ENCODE measurements at regions not wholly inside any gene's neighbourhood (a gene's known extent, or its start where the extent isn't known, plus 50 kb on each side); places are given as distances from the start of the nearest gene placed in this dataset.
"Not testable (repeated sequence)": the region's sequence is repeated elsewhere in the genome, so short reads cannot be mapped to it uniquely, and the experiment has no call there.

GRCh38 chr2:235421618-235422017, 72.2 kb upstream of the AGAP1 start:
- no peak for DNase-seq (ENCODE audit: low read depth in 4 of 4, low spot score in 2 of 4)

DNA sequence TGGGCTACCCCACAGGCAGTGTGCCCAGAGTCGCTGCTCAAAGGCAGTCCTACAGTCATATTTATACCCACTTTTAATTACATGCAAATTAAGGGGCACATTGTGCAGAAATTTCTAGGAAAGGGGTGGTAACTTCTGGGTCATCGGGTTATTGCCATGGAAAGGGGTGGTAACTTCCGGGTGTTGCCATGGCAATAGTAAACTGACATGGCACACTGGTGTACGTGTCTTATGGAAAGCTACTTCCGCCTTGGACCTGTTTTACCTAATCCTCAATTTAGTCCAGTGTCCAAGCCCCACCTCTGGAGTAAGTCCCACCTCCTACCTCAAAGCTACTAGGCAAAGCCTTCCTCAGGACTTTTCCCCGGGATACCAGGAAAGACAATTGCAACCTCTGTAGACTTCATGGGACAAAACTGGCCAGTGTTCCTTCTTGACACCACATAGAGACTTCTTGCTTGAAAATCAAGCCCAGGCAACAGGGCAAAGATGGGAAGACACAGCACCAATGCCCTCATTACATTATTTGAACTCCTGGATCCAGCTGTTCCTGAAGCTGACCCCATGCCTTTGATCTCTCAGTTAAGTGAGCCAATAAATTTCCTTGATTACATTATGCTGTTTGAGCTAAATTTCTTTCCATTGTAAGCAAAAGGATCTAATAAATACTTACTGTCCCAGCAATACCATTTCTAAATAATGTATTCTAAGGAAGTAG, 63.3 kb upstream of the AGAP1 start:
- DNase-seq (ENCODE audit: low read depth in 4 of 4, low spot score in 2 of 4) = no peak

DNA sequence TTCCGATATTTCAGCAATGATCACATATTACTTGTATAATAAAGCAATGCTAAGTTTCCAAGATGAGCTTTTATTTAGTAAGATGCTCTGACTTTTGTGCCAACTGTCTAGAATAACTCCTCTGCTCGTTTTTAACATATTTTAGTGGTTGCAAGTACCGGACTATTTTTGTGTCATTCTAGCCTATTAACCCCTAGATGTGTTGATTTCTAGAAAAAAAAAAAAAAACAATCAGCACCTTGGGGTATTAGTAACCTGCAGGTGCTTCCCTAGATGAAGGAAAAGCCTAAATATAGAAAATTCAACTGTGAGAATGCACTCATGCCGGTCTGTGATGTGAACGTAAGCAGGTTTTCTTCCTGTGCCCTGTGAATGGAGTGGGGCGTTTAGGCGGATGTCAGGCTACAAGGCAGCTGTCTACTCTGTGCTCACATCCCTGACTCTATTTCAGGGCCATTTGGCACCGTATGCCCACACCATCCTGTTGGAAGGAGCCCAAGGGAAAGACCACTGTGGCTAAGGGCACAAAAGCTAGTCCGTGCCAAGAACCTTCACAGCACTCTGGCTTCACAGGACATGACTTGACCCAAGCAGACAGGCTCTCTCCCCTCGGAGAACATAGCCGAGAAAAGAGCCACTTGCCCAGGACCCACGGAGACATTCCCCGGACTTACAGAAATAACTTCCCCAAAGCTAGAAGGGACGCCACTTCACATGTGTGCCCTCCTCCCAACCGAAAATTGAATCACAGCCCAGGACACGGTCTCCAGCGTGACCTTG, 60.9 kb upstream of the AGAP1 start:
- no peak for DNase-seq (ENCODE audit: low read depth in 4 of 4, low spot score in 2 of 4)

GRCh38 chr2:235433860-235434259, 60.0 kb upstream of the AGAP1 start:
- no peak for DNase-seq (ENCODE audit: low read depth in 4 of 4, low spot score in 2 of 4)

DNA sequence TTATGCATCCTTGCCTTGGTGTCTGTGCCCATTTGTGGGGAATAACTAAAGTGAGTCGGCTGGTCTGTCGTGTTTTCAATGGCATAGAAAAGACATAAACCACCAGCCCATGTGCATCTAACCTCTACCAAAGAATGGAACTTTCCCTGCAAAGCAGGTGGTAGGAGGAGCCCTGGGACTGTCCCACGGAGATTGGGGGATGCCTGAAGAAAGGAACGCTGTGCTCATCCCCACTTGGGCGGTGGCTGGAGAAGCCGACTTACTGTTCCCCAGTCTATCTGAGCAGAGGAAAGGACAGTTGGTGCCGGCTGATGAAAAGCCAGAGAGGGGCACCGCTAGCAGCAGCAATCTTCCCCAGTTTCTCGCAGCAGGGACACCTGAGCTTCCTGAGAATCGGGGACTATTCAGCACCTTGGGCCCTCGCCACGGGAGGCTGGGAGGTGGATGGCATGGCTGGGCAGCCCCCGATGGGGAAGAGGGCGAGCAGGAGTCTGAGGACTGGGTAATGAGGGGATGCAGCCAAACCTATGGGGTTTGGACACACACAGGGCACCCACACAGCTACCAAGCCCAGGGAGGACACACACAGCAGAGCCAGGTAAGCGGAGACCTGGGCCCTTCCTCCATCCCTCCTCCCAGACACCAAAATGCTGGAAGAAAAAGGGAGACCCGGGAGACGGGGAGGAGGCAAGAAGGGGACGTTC, 53.7 kb upstream of the AGAP1 start:
- no peak for DNase-seq (ENCODE audit: low read depth in 4 of 4, low spot score in 2 of 4)

- not testable (repeated sequence) for DNase-seq (ENCODE audit: low read depth in 4 of 4, low spot score in 2 of 4)
These were observed 50.3 kb upstream of the AGAP1 start for GRCh38 chr2:235443580-235443979.
